OCI-LY7 (cell line): ENCODE measurements at regions not wholly inside any gene's neighbourhood (a gene's known extent, or its start where the extent isn't known, plus 50 kb on each side); places are given as distances from the start of the nearest gene placed in this dataset.

Source experiments
- BruUV-seq: library from RNA; stranded (reverse); fragments of 400-500 nt; replicated peaks from 2 replicates; lab custom pipeline; 2021; lab: Mats Ljungman, UMichigan
- CTCF ChIA-PET: fragments of 300-600 bp; sonication (Branson Sonifier 250); formaldehyde crosslinking; loops from one replicate; lab custom pipeline; 2022; ENCODE audit warnings: antibody characterized with exemption; ENCODE audit not compliant: unreplicated experiment; lab: Charles Lee
- POLR2A ChIA-PET: fragments of 300-600 bp; sonication (Branson Sonifier 250); formaldehyde crosslinking; loops from one replicate; lab custom pipeline; 2022; ENCODE audit warnings: antibody characterized with exemption; lab: Charles Lee
- DNase-seq: peaks from one replicate; pipeline ENCODE4 v3.0.0-alpha.2; 2015; ENCODE audit warnings: low spot score
- H2AFZ ChIP-seq: fragments of 200-600 bp; sonication (generic), shearing (Covaris generic); 2 replicates; pipeline ENCODE4 v1.6.1; 2014; ENCODE audit warnings: mild to moderate bottlenecking, antibody characterized with exemption, low read length, moderate library complexity
- H3K27ac ChIP-seq: fragments of 200-600 bp; sonication (generic); 2 replicates; pipeline ENCODE4 v1.5.1; 2014; ENCODE audit warnings: mixed run types, low read depth, mild to moderate bottlenecking, moderate library complexity, low read length, inconsistent platforms; ENCODE audit not compliant: poor library complexity, severe bottlenecking
- H3K36me3 ChIP-seq: fragments of 200-600 bp; sonication (generic); 2 replicates; pipeline ENCODE4 v1.6.1; 2014; ENCODE audit warnings: mild to moderate bottlenecking, antibody characterized with exemption, low read length, moderate library complexity, mixed read lengths; ENCODE audit not compliant: insufficient read depth
- H3K4me1 ChIP-seq: fragments of 200-600 bp; sonication (generic); 2 replicates; pipeline ENCODE4 v1.5.1; 2014; ENCODE audit warnings: mild to moderate bottlenecking, low read length; ENCODE audit not compliant: insufficient read depth, poor library complexity, severe bottlenecking
- H3K4me2 ChIP-seq: fragments of 200-600 bp; sonication (generic); 2 replicates; pipeline ENCODE4 v1.6.1; 2014; ENCODE audit warnings: mild to moderate bottlenecking, low read length
- H3K4me3 ChIP-seq: fragments of 200-600 bp; sonication (generic); 2 replicates; pipeline ENCODE4 v1.5.1; 2014; ENCODE audit warnings: mild to moderate bottlenecking, low read depth, low read length; ENCODE audit not compliant: poor library complexity, severe bottlenecking
- H3K79me2 ChIP-seq: fragments of 200-600 bp; sonication (generic); 2 replicates; pipeline ENCODE4 v1.6.1; 2016; ENCODE audit warnings: low read depth, mild to moderate bottlenecking, low read length, moderate library complexity, mixed read lengths; ENCODE audit not compliant: insufficient read depth
- H3K9me2 ChIP-seq: fragments of 200-600 bp; sonication (generic); 2 replicates; pipeline ENCODE4 v1.6.1; 2016; ENCODE audit warnings: mild to moderate bottlenecking, low read length, mixed read lengths; ENCODE audit not compliant: insufficient read depth
- H3K9me3 ChIP-seq: fragments of 200-600 bp; sonication (generic); 2 replicates; pipeline ENCODE4 v1.6.1; 2014; ENCODE audit warnings: mild to moderate bottlenecking, mixed run types, low read length, mixed read lengths
- H4K20me1 ChIP-seq: fragments of 200-600 bp; sonication (generic); 2 replicates; pipeline ENCODE4 v1.6.1; 2014; ENCODE audit warnings: mild to moderate bottlenecking, antibody characterized with exemption, low read length, moderate library complexity, mixed read lengths; ENCODE audit not compliant: insufficient read depth
- EZH2phosphoT487 ChIP-seq: fragments of 200-600 bp; sonication (generic); IDR thresholded peaks from 2 replicates; pipeline ENCODE4 v1.6.1; 2018; ENCODE audit warnings: low read depth, borderline replicate concordance, mild to moderate bottlenecking, mixed run types, antibody characterized with exemption, low read length, moderate library complexity, mixed read lengths
- intact Hi-C: fragments of 100-400 bp; cut with micrococcal nuclease; formaldehyde crosslinking; loops from one replicate; pipeline ENCODE4 v1.10.0; 2022; ENCODE audit not compliant: unreplicated experiment
- TF ChIP-seq, protein P1 (sequence below): fragments of 200-600 bp; sonication (generic); conservative IDR thresholded peaks from 2 replicates; pipeline ENCODE4 v1.5.1; 2014; ENCODE audit warnings: mild to moderate bottlenecking, antibody characterized with exemption, low read length, moderate library complexity, mixed read lengths

DNA sequence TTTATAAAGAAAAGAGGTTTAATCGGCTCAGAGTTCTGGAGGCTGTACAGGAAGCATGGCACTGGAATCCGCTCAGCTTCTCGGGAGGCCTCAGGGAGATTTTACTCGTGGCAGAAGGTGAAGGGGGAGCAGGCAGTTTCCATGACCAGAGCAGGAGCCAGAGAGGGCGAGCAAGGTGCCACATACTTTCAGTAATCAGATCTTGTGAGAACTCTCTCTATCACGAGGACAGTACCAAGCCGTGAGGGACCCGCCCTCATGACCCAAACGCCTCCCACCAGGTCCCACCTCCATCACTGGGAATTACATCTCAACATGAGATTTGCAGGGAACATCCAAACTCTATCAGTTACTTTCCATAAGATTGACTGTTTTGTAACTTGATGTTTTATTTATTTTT, 70.7 kb upstream of the SYN2 start:
- no peaks in the 10 kb centered on the region for H3K79me2 ChIP-seq
- H3K9me3 ChIP-seq, result no peaks in the 10 kb centered on the region
- POLR2A ChIA-PET, result no interaction called here
- H4K20me1 ChIP-seq, result no peaks in the 10 kb centered on the region
- no peak overlapping the region for H3K27ac ChIP-seq
- CTCF ChIA-PET, result no interaction called here
- no peak for DNase-seq
- H3K4me2 ChIP-seq, result no peak overlapping the region
- no peaks in the 10 kb centered on the region for H3K4me1 ChIP-seq
- H3K36me3 ChIP-seq, result no peaks in the 10 kb centered on the region
- intact Hi-C loops, result no loop called here
- no TSS peak for BruUV-seq
- H3K9me2 ChIP-seq, result no peaks in the 10 kb centered on the region
- no peak overlapping the region for H3K4me3 ChIP-seq
- no peak for TF ChIP-seq EZH2phosphoT487
- no peak overlapping the region for H2AFZ ChIP-seq

DNA sequence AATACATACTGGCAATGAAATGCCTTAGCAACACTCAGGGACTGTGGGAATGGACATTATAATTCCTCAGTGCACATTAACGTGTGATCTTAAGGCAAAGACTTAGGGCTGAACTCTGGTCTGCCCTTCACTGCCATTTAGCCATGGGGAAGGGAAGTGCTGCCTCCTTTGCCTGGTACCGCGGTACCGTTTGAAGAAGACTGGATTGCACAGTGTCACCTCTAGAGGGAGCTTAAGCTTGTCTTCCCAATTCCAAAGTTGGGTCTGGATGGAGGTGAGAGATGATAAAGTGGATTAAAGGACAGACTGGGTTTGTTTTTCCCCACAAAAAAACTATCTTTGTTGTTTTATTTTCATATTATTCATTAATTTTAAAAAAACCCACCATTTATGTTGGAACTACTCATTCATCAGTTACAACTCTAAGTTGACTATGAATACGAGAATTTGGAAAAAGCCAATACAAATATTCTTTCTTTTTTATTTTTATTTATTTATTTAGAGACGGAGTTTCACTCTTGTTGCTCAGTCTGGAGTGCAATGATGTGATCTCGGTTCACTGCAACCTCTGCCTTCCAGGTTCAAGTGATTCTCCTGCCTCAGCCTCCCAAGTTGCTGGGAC, 60.0 kb upstream of the SYN2 start:
- Histone ChIP-seq H3K4me2 (no peak overlapping the region), H3K27ac (no peak overlapping the region), H3K79me2 (no peaks in the 10 kb centered on the region), H3K4me3 (no peak overlapping the region), H4K20me1 (no peaks in the 10 kb centered on the region), H2AFZ (no peak overlapping the region), H3K9me3 (peaks cover 4% of the 10 kb centered on the region), H3K9me2 (no peaks in the 10 kb centered on the region), H3K36me3 (no peaks in the 10 kb centered on the region), H3K4me1 (no peaks in the 10 kb centered on the region)
- TF ChIP-seq EZH2phosphoT487, result no peak
- TF ChIP-seq, protein P1, sequence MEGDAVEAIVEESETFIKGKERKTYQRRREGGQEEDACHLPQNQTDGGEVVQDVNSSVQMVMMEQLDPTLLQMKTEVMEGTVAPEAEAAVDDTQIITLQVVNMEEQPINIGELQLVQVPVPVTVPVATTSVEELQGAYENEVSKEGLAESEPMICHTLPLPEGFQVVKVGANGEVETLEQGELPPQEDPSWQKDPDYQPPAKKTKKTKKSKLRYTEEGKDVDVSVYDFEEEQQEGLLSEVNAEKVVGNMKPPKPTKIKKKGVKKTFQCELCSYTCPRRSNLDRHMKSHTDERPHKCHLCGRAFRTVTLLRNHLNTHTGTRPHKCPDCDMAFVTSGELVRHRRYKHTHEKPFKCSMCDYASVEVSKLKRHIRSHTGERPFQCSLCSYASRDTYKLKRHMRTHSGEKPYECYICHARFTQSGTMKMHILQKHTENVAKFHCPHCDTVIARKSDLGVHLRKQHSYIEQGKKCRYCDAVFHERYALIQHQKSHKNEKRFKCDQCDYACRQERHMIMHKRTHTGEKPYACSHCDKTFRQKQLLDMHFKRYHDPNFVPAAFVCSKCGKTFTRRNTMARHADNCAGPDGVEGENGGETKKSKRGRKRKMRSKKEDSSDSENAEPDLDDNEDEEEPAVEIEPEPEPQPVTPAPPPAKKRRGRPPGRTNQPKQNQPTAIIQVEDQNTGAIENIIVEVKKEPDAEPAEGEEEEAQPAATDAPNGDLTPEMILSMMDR, result peak; percentile 55
- ChIA-PET POLR2A (interaction anchor here (0.7 kb wide), 1 partner anchor 8 kb away, joined by 3 read pairs; no protein-coding TSS in a partner anchor), CTCF (no interaction called here)
- no peak for DNase-seq
- BruUV-seq, result no TSS peak
- intact Hi-C loops, result no loop called here

DNA sequence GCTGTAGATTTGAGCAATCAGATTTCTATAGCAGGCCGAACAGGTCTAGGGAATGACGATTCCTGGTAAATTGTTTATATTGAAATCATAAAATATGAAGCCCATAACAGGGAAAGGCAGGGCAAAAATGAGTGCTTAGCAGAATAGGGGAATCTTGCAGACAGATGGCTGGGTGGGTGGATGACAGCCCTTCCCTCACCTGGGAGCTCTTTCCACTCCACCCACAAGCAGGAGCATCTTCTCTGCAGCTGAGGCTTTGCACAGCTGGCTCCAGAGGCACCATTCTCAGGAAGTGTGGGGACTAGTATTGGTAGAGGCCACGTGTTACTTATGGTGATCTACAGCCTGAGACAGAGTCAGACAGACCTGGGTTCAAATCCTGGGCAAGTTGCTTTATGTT, 55.9 kb upstream of the SYN2 start:
- no peak for TF ChIP-seq EZH2phosphoT487
- TF ChIP-seq, protein P1, result no peak
- intact Hi-C loops, result no loop called here
- no TSS peak for BruUV-seq
- Histone ChIP-seq H3K79me2 (no peaks in the 10 kb centered on the region), H3K36me3 (no peaks in the 10 kb centered on the region), H3K27ac (no peak overlapping the region), H3K4me2 (no peak overlapping the region), H3K9me3 (no peaks in the 10 kb centered on the region), H2AFZ (no peak overlapping the region), H3K4me3 (no peak overlapping the region), H4K20me1 (no peaks in the 10 kb centered on the region), H3K9me2 (no peaks in the 10 kb centered on the region), H3K4me1 (no peaks in the 10 kb centered on the region)
- ChIA-PET POLR2A (interaction anchor here (0.6 kb wide), 1 partner anchor 48 kb away, joined by 4 read pairs; no protein-coding TSS in a partner anchor), CTCF (no interaction called here)
- DNase-seq, result no peak
